HTR-8/SVneo (cell line): ENCODE measurements at regions not wholly inside any gene's neighbourhood (a gene's known extent, or its start where the extent isn't known, plus 50 kb on each side); places are given as distances from the start of the nearest gene placed in this dataset.
"Not testable (repeated sequence)": the region's sequence is repeated elsewhere in the genome, so short reads cannot be mapped to it uniquely, and the experiment has no call there.

Source experiments
- DNase-seq: peaks from one replicate; pipeline ENCODE4 v3.0.0; 2011; ENCODE audit warnings: low spot score, mixed read lengths; ENCODE audit not compliant: insufficient read length
- FAIRE-seq: peaks from 2 replicates; lab custom pipeline; 2011; peaks lifted over from hg19 to GRCh38; lab: Jason Lieb, UNC

DNA sequence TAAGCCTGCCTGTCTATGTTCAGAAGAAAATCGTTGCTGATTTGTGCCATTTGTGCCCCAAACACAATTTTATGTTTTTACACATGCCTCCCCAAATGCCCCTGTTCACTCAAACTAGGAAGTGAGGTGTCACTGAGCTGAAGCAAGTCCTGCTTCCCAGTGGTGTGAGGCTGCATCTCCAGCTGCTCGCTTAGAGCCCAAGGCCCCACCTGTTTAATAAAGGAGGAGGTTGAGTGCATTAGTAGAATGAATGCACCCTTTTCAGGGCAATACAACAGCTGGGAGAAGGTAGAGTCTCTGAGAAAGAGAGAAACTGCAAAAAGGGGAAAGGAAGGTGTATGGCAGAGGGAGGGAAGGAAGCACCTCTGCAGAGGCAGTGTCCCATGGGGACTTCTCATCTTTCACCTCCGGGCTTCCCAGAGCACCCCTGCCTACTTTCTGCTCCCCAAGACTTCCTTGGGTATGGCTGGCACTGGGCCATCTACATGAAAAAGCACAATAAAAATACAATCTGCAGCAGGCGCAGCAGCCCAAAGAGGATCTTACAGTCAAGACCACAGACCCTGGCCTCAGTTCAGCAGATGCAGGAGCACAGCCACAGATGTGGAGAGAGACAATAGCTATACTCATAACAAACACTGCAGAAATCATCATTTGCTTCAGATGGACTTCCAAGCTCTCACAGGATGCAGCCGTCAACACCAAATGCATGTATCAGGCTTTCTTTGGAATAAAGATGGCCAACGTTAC, 165.9 kb downstream of the POLR2M start:
- FAIRE-seq (no peak), DNase-seq (no peak)

DNA sequence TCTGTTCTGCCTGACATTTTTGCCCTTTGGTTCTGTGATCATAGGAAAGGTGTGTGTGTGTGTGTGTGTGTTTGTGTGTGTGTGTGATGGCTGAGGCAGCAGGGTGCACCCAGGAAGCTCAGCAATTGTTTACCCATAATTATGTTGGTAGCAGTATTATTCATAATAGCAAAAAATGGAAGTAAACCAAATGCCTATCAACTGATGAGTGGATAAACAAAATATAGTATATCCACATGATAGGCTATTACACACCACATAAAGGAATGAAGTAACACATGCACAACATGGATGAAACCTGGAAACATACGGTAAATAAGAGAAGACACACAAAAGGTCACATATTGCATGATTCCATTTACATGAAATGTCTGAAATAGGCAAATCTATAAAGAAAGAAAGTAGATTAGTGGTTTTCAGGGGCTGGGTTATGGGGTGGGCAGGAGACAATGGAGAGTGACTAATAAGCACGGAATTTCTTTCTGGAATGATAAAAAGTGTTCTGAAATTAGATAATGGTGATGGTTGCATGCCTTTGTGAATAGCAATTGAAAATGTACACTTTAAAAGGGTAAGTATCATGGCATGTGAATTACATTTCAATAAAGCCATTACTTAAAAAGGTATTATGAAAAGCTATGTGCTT, 167.2 kb downstream of the POLR2M start:
- FAIRE-seq (peak; percentile 76), DNase-seq (peak; percentile 38)

DNA sequence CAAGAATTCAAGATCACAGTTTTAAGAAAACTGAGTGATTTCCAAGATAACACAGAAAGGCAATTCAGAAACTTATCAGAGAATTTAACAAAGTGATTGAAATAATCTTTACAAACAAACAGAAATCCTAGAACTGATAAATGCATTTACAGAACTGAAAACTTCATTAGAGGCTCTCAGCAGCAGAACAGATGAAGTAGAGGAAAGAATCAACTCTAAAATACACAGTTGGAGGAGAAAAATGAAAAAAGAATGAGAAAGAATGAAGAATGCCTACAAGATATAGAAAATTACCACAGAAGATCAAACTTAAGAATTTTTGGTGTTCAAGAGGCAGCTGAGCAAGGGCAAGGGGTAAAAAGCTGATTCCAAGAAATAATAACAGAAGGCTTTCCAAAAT, 168.8 kb downstream of the POLR2M start:
- DNase-seq (no peak), FAIRE-seq (no peak)

DNA sequence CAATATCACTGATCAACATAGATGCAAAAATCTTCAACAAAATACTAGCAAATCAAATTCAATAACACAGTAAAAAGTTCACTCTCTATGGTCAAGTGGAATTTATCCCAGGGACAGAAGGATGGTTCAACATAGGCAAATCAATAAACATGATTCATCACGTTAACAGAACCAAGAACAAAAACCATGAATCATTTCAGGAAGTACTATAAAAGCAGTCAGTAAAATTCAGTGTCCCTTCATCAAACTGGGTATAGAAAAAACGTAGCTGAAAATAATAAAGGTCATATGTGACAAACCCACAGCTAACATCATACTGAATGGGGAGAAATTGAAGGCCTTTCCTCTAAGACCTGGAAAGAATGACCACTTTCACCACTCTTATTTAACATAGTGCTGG, 172.1 kb downstream of the POLR2M start:
- no peak for DNase-seq

DNA sequence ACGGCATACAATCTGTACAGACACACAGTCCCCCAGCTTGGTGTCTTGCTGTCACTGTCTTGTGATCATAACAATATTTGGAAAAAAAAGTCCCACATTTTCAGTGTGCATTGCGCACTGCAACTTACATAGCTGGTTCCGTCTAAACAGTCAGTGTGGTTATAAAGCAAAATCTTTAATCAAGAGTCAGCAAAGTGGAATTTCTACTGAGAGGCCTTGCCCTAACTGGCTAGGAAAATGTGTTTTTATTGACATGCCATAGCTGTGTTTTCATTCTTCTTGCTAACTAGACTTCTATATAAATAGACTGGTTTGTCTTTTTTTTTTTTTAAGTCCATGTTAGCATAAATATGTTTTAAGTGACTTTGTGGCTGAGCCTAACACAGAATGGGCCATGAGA, 174.8 kb downstream of the POLR2M start:
- FAIRE-seq: no peak
- no peak for DNase-seq

More for the DNA sequence above, 172.1 kb downstream of the POLR2M start:
- no peak for FAIRE-seq

DNA sequence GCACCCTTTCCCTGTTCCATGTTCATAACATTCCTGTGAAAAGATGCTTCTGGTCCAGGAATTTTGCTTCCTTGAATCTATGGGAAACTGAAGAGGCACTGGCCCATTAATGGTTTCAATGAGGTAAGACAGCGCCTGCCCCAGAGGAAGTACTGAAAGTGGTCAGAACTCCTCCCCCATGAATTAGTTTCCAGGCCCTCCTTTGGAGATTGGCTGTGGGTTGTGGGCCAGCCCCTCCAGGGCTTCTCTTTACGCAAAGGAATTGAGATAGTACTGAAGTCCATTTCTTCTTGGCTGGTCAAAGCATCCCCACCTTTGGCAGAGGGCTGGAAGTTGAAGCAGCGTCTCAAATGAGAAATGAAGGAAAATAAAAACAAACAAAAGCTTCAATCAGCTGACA, 175.5 kb downstream of the POLR2M start:
- DNase-seq (no peak), FAIRE-seq (no peak)

DNA sequence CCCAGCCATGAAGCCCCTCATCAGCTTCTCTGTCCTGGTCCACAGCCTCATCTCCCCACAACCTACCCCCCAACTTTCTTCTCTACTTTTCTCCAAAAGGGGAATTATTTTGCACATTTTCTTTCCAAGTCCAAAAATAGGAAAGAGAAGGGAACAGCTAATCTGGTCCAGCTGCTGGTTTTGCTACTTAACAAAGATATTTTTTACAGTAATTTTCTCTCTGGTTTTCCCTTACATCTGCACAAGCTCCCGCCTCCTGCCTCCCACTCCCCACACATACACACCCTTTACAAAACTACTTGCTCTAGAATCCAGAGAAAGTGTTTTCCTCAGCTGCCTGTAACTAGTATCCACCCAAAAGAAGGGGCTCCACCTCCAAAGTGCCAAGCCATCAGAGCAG, 177.2 kb downstream of the POLR2M start:
- FAIRE-seq: no peak
- no peak for DNase-seq

DNA sequence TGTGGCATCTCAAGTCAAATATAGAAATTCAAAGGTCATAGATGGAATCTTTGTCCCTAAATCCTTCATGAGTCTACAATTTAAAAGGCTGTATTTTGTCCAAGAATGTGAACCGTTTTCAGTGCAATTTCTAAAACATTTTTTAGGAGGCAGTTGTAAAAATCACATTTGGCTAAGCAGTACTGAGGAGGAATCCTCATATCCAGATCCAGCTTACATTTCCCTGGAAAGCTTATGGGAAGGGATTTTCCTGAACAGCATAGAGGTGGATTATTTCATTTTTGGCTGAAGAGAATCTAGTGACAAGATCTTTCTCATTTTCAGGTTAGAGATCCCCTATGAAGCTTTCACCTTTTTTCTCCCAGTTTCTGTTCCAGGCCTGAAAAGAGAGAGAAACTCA, 178.4 kb downstream of the POLR2M start:
- no peak for DNase-seq
- FAIRE-seq: no peak

DNA sequence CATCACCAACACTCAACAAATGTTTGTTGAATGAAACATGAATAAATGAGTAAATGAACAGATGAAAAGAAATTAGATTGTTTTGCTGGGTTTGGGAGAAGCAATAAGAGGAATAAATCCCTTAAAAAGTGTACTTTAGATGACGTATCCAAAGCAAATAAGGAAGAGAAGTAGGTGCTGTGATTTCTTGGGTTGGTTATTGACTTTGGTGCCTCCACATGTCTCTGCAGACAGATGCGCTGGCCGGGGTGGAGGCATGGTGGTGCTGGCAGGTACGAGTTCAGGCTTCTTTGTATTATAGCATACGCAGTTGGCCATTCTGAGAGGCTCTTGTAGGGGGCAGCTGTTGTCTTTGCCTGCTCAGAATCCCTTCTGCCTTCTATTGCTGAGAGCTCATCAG, 178.9 kb downstream of the POLR2M start:
- no peak for FAIRE-seq
- DNase-seq: no peak

DNA sequence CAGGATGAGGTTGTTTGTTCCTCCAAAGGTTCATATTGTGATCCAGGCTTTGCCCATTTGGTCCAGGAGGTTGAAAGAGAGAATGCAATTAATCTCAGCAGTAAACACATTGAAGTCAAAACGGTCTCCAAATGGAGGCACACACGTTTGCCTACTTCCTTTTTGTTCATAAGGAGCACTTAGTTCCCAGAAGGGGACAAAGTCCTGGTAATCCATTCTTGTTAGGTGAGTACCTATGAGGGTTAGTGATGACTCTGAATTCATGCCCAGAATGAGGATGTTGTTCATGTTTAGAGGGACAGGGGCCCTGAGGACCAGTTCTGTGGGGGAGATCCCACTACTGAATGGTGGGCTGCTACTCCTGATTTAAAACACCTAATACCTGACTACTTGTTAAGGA, 177.7 kb downstream of the ALDH1A2 start:
- DNase-seq (no peak), FAIRE-seq (no peak)

DNA sequence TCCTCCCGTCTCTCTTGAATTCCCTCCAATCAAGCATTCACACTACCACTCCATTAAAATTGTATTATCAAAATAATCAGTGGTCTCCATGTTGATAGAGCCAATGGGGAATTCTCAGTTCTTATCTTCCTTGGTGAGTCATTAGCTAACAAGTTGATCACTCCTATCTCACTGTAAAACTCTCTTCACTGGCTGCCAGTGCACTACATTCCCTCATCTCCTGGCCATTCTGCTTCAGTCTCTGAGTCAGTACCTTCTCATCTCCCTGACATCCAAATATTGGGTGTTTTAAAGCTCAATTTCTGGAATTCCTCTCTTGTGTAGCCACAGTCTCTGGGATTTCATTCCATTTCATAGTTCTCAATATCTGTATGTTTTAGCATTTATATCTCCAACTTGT, 175.2 kb downstream of the ALDH1A2 start:
- DNase-seq (no peak), FAIRE-seq (no peak)

DNA sequence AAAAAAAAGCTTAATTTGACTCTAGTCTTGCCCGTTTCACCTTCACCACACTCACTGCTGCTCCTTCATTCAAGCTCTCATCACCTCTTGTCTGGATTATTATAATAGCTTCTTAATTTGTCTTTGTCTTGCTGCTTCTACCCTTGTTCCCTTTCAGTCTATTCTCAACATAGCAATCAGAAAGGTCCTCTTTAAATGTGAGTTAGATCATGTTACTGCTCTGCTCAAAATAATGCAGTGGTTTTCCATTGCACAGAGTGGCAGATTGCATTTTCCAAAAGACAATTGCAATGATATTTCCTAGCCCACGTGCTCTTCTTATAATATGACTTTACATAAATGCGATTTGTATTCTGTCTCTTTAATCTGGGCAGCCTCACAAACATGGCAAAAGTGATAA, 174.6 kb downstream of the ALDH1A2 start:
- DNase-seq: no peak
- no peak for FAIRE-seq

DNA sequence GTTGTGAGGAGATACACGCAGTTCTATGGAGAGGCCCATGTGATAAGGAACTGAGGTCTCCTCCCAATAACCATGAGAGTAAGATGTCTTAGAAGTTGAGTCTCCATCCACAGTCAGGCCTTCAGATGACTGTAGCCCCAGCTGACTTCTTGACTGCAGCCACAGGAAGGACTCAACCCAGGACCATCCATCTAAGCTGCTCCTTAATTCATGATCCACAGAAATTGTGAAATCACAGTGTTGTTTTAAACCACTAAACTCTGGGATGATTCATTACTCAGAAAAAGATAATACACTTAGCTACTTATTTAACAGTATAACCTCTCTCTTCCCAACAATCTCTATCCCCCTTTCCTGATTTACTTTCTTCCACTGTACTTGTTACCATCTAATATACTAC, 173.3 kb downstream of the ALDH1A2 start:
- FAIRE-seq (no peak), DNase-seq (no peak)

DNA sequence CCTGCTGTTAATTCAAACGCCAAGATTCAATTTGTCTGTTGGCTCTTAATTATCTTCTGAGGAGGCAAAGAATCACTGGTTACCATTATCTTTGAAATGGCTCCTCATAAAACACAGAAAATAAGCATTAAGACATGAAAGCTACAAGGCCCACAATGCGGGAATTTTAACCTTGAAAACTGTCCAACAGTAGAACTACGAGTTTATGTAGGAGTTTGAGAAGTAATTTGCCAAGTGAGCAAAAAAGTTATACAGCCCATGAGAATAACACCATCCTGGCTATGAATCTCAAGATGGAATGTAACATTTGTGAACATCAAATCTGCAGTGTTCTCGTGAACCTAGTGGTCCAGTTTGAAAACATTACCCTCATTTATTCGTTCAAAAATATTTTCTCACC, 172.5 kb downstream of the ALDH1A2 start:
- DNase-seq: no peak
- no peak for FAIRE-seq

DNA sequence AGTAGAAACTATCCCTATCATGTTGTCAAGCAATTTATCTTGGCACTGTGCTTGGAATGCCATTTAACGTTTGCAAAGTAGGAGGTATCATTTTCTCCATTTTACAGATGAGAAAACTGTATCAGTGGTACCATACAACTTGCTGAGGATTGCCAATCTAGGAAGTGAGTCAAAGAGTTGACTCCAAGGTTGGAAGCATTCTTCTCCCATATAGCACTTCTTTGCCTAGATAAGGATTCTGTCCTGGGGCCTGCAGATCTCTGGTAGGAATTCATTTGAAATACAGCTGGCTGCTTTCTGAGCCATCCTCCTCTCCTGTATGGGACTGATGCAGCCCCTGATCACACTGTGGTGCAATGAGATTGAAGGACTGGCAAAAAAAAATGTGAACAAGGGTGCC, 170.2 kb downstream of the ALDH1A2 start:
- no peak for DNase-seq
- FAIRE-seq: no peak

DNA sequence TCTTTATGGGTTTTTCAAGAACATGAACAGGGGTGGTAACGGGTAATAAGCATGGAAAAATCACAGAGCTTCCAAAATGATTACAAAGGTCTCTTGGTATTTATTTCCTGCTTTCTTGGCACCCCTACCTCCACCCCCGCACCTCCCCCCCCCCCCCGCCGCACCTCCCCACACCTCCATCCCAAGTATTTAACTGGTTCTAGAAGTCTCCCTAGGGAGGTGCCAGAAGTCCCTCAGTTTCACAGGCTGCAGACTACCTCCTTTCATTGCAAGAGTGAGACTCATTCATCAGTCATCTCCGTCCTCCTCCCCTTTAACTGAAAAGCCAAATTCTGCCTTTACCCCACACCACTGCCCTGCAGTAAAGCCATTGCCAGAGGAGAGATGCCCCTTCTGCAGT, 169.4 kb downstream of the ALDH1A2 start:
- FAIRE-seq: no peak
- DNase-seq: no peak

DNA sequence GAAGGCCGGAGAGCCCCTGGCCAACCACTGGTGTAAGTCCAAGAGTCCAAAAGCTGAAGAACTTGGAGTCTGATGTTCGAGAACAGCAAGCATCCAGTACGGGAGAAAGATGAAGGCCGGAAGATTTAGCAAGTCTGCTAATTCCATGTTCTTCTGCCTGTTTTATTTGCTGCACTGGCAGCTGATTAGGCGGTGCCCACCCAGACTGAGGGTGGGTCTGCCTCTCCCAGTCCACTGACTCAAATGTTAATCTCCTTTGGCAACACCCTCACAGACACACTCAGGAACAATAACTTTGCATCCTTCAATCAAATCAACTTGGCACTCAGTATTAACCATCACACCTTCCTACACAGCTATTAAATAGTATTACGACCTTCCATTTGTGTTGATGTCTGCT, 168.6 kb downstream of the ALDH1A2 start:
- FAIRE-seq: not testable (repeated sequence)

DNA sequence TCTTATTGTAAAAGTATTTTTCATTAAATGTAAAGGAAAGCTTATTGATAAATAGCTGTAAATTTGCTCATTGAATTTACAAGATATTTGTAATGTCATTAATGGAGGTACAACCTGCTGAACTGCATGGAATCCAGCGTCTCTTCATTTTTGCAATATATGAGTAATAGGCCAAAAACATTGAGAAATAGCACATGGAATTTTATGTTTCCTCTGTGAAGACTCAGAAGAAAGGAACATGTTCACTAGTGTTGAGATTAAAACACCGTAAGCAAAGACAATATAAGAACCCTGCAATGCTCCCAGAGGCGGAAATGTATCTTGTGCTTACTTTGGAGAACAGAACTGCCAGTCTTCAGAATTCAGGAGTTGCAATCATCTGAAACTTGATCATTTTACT, 167.6 kb downstream of the ALDH1A2 start:
- no peak for FAIRE-seq

More for the DNA sequence above, 168.6 kb downstream of the ALDH1A2 start:
- not testable (repeated sequence) for DNase-seq

DNA sequence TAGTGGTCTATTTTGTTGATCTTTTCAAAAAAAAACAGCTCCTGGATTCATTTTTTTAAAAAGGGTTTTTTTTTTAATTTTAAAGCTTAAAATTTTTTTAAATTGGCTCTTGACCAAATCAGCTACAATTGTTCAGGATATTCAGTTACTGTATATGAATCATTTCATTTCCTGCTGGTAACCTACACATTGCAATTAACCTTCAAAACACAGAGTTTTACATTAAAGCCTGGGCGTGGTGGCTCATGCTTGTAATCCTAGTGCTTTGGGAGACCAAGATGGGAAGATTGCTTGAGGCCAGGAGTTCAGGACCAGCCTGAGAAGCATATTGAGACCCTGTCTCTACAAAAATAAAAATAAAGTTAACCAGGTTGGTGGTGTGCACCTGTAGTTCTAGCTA, 163.4 kb downstream of the ALDH1A2 start:
- DNase-seq: no peak
- no peak for FAIRE-seq

More for the DNA sequence above, 167.6 kb downstream of the ALDH1A2 start:
- no peak for DNase-seq
